Esophagus muscularis mucosa (tissue), 4 donors: ENCODE measurements at regions not wholly inside any gene's neighbourhood (a gene's known extent, or its start where the extent isn't known, plus 50 kb on each side); places are given as distances from the start of the nearest gene placed in this dataset.

Experiments
- DNase-seq: peaks from one replicate; pipeline ENCODE4 v3.0.0-alpha.2; 2017; ENCODE audit errors: extremely low spot score
- H3K27ac ChIP-seq, 4 donors: fragments of 200-600 bp; sonication (generic); replicated peaks in 1 of 4; 1 replicate in 3 of 4; 2 replicates in 1 of 4; pipeline ENCODE4 v1.5.1; 2016 to 2019; ENCODE audit warnings: mild to moderate bottlenecking in 1 of 4
- H3K27me3 ChIP-seq, 4 donors: fragments of 200-600 bp; sonication (generic); one replicate each; pipeline versions ENCODE4 v1.5.1 to v1.6.0; 2016 to 2019
- H3K36me3 ChIP-seq, 4 donors: fragments of 200-600 bp; sonication (generic); one replicate each; pipeline ENCODE4 v1.5.1; 2016 to 2019
- H3K4me1 ChIP-seq, 4 donors: fragments of 200-600 bp; sonication (generic); one replicate each; pipeline ENCODE4 v1.5.1; 2016 to 2019
- H3K4me3 ChIP-seq, 4 donors: fragments of 200-600 bp; sonication (generic); 1 replicate in 2 of 4; 2 replicates in 2 of 4; pipeline ENCODE4 v1.5.1; 2016 to 2019; ENCODE audit warnings: mild to moderate bottlenecking in 4 of 4, moderate library complexity in 1 of 4
- H3K9me3 ChIP-seq, 4 donors: fragments of 200-600 bp; sonication (generic); 1 replicate in 3 of 4; 2 replicates in 1 of 4; pipeline ENCODE4 v1.5.1; 2016 to 2019
- EP300 ChIP-seq: sonication (generic); formaldehyde crosslinking; IDR thresholded peaks from one replicate; pipeline ENCODE4 v1.6.1; 2017; ENCODE audit warnings: antibody characterized with exemption
- POLR2A ChIP-seq: fragments of 450-650 bp; IDR thresholded peaks from one replicate; pipeline ENCODE4 v1.6.1; 2017; ENCODE audit warnings: antibody characterized with exemption, moderate library complexity, mild to moderate bottlenecking, low read depth
- POLR2AphosphoS5 ChIP-seq, 2 donors: sonication (generic); formaldehyde crosslinking; IDR thresholded peaks; one replicate each; pipeline ENCODE4 v1.6.1; 2017; ENCODE audit warnings: antibody characterized with exemption in 2 of 2
- WGBS: methylation state at CpG from one replicate; pipeline ENCODE4 v1.1.5; 2018; 5-methylcytosine and 5-hydroxymethylcytosine counted together
- intact Hi-C: fragments of 100-400 bp; cut with DNase I; formaldehyde crosslinking; loops from one replicate; pipeline ENCODE4 v1.15.1; 2023
- TF ChIP-seq, protein P1 (sequence below), 3 experiments: fragments of 200-600 bp in 2 of 3; fragments of 450-650 bp in 1 of 3; sonication (generic) in 2 of 3; IDR thresholded peaks; one replicate each; pipeline ENCODE4 v1.5.1; 2017 to 2019; ENCODE audit warnings: antibody characterized with exemption in 3 of 3, mild to moderate bottlenecking in 2 of 3, moderate library complexity in 1 of 3

DNA sequence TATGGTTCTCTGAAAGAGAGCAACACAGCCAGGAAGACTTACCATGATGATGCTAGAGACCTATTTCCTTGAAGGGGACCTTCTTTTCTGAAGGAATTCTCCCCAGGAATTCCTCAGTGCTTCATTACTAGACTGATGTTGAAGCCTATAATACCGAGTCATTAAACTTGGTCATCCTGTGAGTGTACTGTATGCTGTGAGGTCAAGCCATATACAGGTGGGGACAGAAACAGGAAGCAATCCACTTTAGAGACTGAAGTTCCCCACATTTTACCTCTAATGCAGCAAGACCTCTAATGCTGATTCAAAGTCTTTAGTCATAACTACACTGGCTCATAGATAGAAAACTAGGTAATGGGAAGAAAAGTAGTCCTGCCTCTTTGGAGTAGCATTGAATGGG is 77.1 kb upstream of the RASEF start:
- intact Hi-C loops: no loop called here
- H3K4me3 ChIP-seq: no peak overlapping the region
- no peaks in the 10 kb centered on the region for H3K27me3 ChIP-seq
- no peak for DNase-seq
- no peak overlapping the region for H3K27ac ChIP-seq
- TF ChIP-seq, protein P1, sequence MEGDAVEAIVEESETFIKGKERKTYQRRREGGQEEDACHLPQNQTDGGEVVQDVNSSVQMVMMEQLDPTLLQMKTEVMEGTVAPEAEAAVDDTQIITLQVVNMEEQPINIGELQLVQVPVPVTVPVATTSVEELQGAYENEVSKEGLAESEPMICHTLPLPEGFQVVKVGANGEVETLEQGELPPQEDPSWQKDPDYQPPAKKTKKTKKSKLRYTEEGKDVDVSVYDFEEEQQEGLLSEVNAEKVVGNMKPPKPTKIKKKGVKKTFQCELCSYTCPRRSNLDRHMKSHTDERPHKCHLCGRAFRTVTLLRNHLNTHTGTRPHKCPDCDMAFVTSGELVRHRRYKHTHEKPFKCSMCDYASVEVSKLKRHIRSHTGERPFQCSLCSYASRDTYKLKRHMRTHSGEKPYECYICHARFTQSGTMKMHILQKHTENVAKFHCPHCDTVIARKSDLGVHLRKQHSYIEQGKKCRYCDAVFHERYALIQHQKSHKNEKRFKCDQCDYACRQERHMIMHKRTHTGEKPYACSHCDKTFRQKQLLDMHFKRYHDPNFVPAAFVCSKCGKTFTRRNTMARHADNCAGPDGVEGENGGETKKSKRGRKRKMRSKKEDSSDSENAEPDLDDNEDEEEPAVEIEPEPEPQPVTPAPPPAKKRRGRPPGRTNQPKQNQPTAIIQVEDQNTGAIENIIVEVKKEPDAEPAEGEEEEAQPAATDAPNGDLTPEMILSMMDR (IDR thresholded peaks at IDR 0.05): no peak
- TF ChIP-seq EP300 (no peak), POLR2AphosphoS5 (IDR thresholded peaks at IDR 0.05) (no peak), POLR2A (no peak)
- H3K9me3 ChIP-seq: no peaks in the 10 kb centered on the region
- 78% methylated on average over 1 of the region's 1 CpG for WGBS
- no peaks in the 10 kb centered on the region for H3K36me3 ChIP-seq
- no peaks in the 10 kb centered on the region for H3K4me1 ChIP-seq

DNA sequence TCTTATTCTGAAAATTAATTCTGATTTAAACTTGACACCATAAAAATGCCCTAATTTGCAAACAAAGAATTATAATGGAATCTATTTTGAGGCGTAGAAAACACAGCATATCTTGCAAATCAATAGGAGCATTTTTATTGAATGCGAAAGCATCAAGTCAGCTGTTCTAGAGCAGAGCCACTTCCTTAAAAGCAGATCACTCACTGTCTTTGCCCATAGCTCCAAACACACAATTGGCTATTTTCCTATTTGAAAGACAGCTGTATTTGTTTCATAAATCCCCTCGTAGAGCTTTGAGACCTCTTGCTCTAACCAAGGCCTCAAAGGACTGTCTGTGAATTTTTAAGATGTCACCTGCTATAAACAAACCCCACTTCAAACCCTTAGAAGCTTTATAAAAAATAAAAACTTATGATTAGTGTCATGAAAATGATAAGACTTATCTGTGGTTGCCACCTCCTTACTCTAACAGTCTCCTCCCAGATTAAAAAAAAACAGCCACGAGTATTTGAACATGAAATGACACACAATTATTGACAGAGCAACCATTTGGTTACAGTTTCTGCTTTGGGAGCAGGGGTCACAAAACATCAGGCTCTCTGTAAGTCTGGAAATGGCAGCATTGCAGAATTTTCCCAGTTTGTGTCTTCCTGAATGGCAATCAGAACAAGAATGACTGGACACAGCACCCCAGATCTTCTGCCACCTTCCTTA is 75.6 kb upstream of the RASEF start:
- TF ChIP-seq EP300 (no peak), POLR2A (no peak)
- no peaks in the 10 kb centered on the region for H3K9me3 ChIP-seq
- no peak overlapping the region for H3K4me3 ChIP-seq
- intact Hi-C loops: no loop called here
- H3K27ac ChIP-seq: no peak overlapping the region
- H3K36me3 ChIP-seq: no peaks in the 10 kb centered on the region
- WGBS: 38% methylated on average over 4 of the region's 4 CpGs
- no peaks in the 10 kb centered on the region for H3K4me1 ChIP-seq
- no peak for DNase-seq
- no peaks in the 10 kb centered on the region for H3K27me3 ChIP-seq

DNA sequence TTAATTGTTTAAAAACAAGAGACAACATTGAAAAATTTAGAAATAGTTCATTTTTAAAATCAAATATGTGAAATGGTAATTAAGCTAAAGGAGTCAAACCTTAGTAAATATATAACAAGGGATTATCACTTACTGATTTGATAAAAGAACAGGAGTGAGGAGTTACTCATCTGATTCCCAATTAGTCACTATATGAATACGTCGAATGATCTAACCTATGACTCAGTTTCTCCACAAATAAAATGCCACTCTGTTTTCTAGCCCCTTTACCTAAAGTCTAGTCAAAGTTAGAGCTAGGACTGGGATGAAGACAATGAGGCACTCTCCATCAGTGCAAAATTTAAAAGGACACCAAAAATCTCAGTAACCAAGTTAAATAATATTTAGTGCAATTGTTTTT is 70.4 kb upstream of the RASEF start:
- Histone ChIP-seq H3K4me3 (no peak overlapping the region), H3K9me3 (no peaks in the 10 kb centered on the region), H3K27me3 (no peaks in the 10 kb centered on the region), H3K36me3 (no peaks in the 10 kb centered on the region), H3K4me1 (no peaks in the 10 kb centered on the region), H3K27ac (no peak overlapping the region)
- no peak for TF ChIP-seq POLR2A
- TF ChIP-seq, protein P1 (IDR thresholded peaks at IDR 0.05): no peak
- no peak for TF ChIP-seq EP300
- TF ChIP-seq POLR2AphosphoS5 (IDR thresholded peaks at IDR 0.05): no peak
- no peak for DNase-seq
- intact Hi-C loops: no loop called here
- 89% methylated on average over 2 of the region's 2 CpGs for WGBS

DNA sequence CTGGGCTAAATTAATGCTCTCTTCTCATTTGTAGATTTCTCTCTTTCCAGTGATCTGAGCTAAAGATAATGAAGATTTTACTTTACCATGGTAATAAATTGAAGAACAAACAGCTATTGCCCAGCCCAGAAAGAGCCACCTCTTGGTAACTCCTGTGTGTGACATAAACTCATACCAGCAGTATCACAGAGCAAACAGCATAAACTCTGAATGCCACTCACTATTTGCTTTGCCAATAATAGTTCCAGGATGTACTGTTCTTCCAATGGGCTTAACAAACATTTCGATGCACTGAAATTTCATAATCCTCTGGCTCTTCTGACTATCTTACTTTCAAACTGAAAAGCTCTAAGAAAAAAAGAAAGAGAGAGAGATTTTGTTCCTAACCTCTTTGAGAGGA is 69.8 kb upstream of the RASEF start:
- TF ChIP-seq POLR2AphosphoS5 (IDR thresholded peaks at IDR 0.05): no peak
- TF ChIP-seq, protein P1 (IDR thresholded peaks at IDR 0.05): no peak
- TF ChIP-seq POLR2A: no peak
- no peak for TF ChIP-seq EP300
- Histone ChIP-seq H3K27ac (no peak overlapping the region), H3K36me3 (no peaks in the 10 kb centered on the region), H3K4me1 (no peaks in the 10 kb centered on the region), H3K27me3 (no peaks in the 10 kb centered on the region), H3K4me3 (no peak overlapping the region), H3K9me3 (no peaks in the 10 kb centered on the region)
- no peak for DNase-seq
- 85% methylated on average over 1 of the region's 1 CpG for whole genome bisulfite sequencing
- intact Hi-C loops: no loop called here

DNA sequence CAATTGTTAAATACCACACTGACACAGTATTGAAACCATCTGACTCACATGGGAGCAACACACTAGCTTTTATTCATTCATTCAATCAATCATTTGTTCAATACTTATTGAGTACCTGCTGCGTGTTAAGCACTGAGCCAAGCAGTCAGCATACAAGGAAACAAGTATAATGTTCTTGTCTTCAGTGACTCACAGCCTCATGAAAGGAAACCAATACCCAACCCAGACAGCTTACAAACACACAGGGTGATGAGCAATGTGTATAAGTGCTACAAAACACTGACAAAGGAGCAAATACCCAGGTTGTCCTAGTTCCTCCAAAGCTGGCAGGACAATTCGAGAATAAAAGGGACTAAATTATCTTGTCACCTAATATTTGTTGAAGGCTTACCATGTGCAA is 67.6 kb upstream of the RASEF start:
- Histone ChIP-seq H3K9me3 (no peaks in the 10 kb centered on the region), H3K27me3 (no peaks in the 10 kb centered on the region), H3K4me3 (no peak overlapping the region), H3K4me1 (no peaks in the 10 kb centered on the region), H3K36me3 (no peaks in the 10 kb centered on the region), H3K27ac (no peak overlapping the region)
- TF ChIP-seq POLR2A: no peak
- TF ChIP-seq EP300: no peak
- TF ChIP-seq, protein P1 (IDR thresholded peaks at IDR 0.05): no peak
- no peak for TF ChIP-seq POLR2AphosphoS5 (IDR thresholded peaks at IDR 0.05)
- no peak for DNase-seq
- WGBS: 68% methylated on average over 2 of the region's 2 CpGs
- intact Hi-C loops: no loop called here
